HEK293 (cell line): ENCODE measurements at regions not wholly inside any gene's neighbourhood (a gene's known extent, or its start where the extent isn't known, plus 50 kb on each side); places are given as distances from the start of the nearest gene placed in this dataset.

Experiments
- CTCF ChIA-PET: fragments of 350-600 bp; formaldehyde crosslinking; extraction: SDS; loops from one replicate; lab custom pipeline; 2021; ENCODE audit warnings: antibody characterized with exemption; lab: Yijun Ruan, JAX
- POLR2A ChIA-PET: fragments of 300-600 bp; formaldehyde crosslinking; extraction: SDS; loops from one replicate; lab custom pipeline; 2020; ENCODE audit warnings: antibody characterized with exemption, inconsistent platforms; lab: Yijun Ruan, JAX
- H3K27ac ChIP-seq: fragments of 200-500 bp; sonication (Bioruptor generic); 2 replicates; pipeline ENCODE4 v1.5.1; 2014; ENCODE audit warnings: low read depth, low read length, control low read depth, inconsistent platforms; ENCODE audit errors: extremely low read depth
- H3K36me3 ChIP-seq, 2 experiments: fragments of 200-500 bp in 1 of 2; sonication (Bioruptor generic) in 1 of 2; 1 replicate in 1 of 2; 2 replicates in 1 of 2; pipeline ENCODE4 v1.5.1; 2014 to 2017; ENCODE audit warnings: inconsistent platforms in 2 of 2, low read length in 2 of 2; ENCODE audit not compliant: control insufficient read depth in 2 of 2, insufficient read depth in 1 of 2
- H3K4me1 ChIP-seq: fragments of 200-500 bp; sonication (Bioruptor generic); 2 replicates; pipeline ENCODE4 v1.5.1; 2014; ENCODE audit warnings: mild to moderate bottlenecking, low read length, inconsistent platforms; ENCODE audit not compliant: control insufficient read depth, insufficient read depth
- H3K4me3 ChIP-seq: 2 replicates; pipeline ENCODE4 v1.5.1; 2011; ENCODE audit warnings: low read depth, mild to moderate bottlenecking, control low read depth, low read length, moderate library complexity
- H3K9me3 ChIP-seq: fragments of 200-500 bp; sonication (Bioruptor generic); 2 replicates; pipeline ENCODE4 v1.5.1; 2014; ENCODE audit warnings: low read depth, low read length, inconsistent platforms; ENCODE audit not compliant: control insufficient read depth, insufficient read depth
- CTCF ChIP-seq: fragments of 450-650 bp; formaldehyde crosslinking; IDR thresholded peaks from 2 replicates; pipeline ENCODE4 v1.5.1; 2016; ENCODE audit warnings: missing biosample characterization, missing genetic modification characterization
- GLI4 ChIP-seq: fragments of 450-650 bp; formaldehyde crosslinking; IDR thresholded peaks from 2 replicates; pipeline ENCODE4 v1.5.1; 2016; ENCODE audit warnings: missing biosample characterization, missing genetic modification characterization
- MYNN ChIP-seq: fragments of 450-650 bp; formaldehyde crosslinking; IDR thresholded peaks from 2 replicates; pipeline ENCODE4 v1.5.1; 2016; ENCODE audit warnings: missing biosample characterization, missing genetic modification characterization, borderline replicate concordance
- PATZ1 ChIP-seq: fragments of 450-650 bp; formaldehyde crosslinking; IDR thresholded peaks from 2 replicates; pipeline ENCODE4 v1.5.1; 2016; ENCODE audit warnings: missing biosample characterization, missing genetic modification characterization
- SCRT1 ChIP-seq: fragments of 450-650 bp; formaldehyde crosslinking; IDR thresholded peaks from 2 replicates; pipeline ENCODE4 v1.5.1; 2016; ENCODE audit warnings: missing biosample characterization, missing genetic modification characterization, borderline replicate concordance
- SP3 ChIP-seq: fragments of 450-650 bp; formaldehyde crosslinking; IDR thresholded peaks from 2 replicates; pipeline ENCODE4 v1.5.1; 2016; ENCODE audit warnings: missing biosample characterization, missing genetic modification characterization
- ZBTB10 ChIP-seq: fragments of 450-650 bp; formaldehyde crosslinking; IDR thresholded peaks from 2 replicates; pipeline ENCODE4 v1.5.1; 2016; ENCODE audit warnings: missing biosample characterization, missing genetic modification characterization
- ZBTB8A ChIP-seq: fragments of 450-650 bp; formaldehyde crosslinking; IDR thresholded peaks from 2 replicates; pipeline ENCODE4 v1.5.1; 2016; ENCODE audit warnings: missing biosample characterization, missing genetic modification characterization
- ZNF112 ChIP-seq: fragments of 450-650 bp; formaldehyde crosslinking; IDR thresholded peaks from 2 replicates; pipeline ENCODE4 v1.5.0; 2017; ENCODE audit warnings: missing biosample characterization, missing genetic modification characterization
- ZNF133 ChIP-seq: fragments of 450-650 bp; formaldehyde crosslinking; IDR thresholded peaks from 2 replicates; pipeline ENCODE4 v1.5.1; 2016; ENCODE audit warnings: missing biosample characterization, missing genetic modification characterization
- ZNF138 ChIP-seq: fragments of 450-650 bp; formaldehyde crosslinking; IDR thresholded peaks from 2 replicates; pipeline ENCODE4 v1.5.1; 2016; ENCODE audit warnings: missing biosample characterization, missing genetic modification characterization, borderline replicate concordance
- ZNF175 ChIP-seq: fragments of 450-650 bp; formaldehyde crosslinking; IDR thresholded peaks from 2 replicates; pipeline ENCODE4 v1.5.1; 2016; ENCODE audit warnings: missing biosample characterization, missing genetic modification characterization
- ZNF19 ChIP-seq: fragments of 450-650 bp; formaldehyde crosslinking; IDR thresholded peaks from 2 replicates; pipeline ENCODE4; 2016; ENCODE audit warnings: missing biosample characterization, missing genetic modification characterization, low read depth
- ZNF324 ChIP-seq: fragments of 450-650 bp; formaldehyde crosslinking; IDR thresholded peaks from 2 replicates; pipeline ENCODE4 v1.5.1; 2016; ENCODE audit warnings: missing biosample characterization, missing genetic modification characterization
- ZNF449 ChIP-seq: fragments of 450-650 bp; formaldehyde crosslinking; IDR thresholded peaks from 2 replicates; pipeline ENCODE4 v1.5.1; 2017; ENCODE audit warnings: missing biosample characterization, mild to moderate bottlenecking, missing genetic modification characterization, moderate library complexity
- ZNF501 ChIP-seq: fragments of 450-650 bp; formaldehyde crosslinking; IDR thresholded peaks from 2 replicates; pipeline ENCODE4 v1.5.1; 2016; ENCODE audit warnings: missing biosample characterization, missing genetic modification characterization
- ZNF623 ChIP-seq: fragments of 450-650 bp; formaldehyde crosslinking; IDR thresholded peaks from 2 replicates; pipeline ENCODE4 v1.5.1; 2016; ENCODE audit warnings: missing biosample characterization, missing genetic modification characterization
- ZNF660 ChIP-seq: fragments of 450-650 bp; IDR thresholded peaks from 2 replicates; pipeline ENCODE4 v1.5.1; 2018; ENCODE audit warnings: missing biosample characterization, mild to moderate bottlenecking, missing genetic modification characterization
- ZNF776 ChIP-seq: fragments of 450-650 bp; formaldehyde crosslinking; IDR thresholded peaks from 2 replicates; pipeline ENCODE4 v1.5.0; 2017; ENCODE audit warnings: missing biosample characterization, missing genetic modification characterization, borderline replicate concordance
- ZNF777 ChIP-seq: fragments of 450-650 bp; formaldehyde crosslinking; IDR thresholded peaks from 2 replicates; pipeline ENCODE4 v1.5.1; 2017; ENCODE audit warnings: missing biosample characterization, missing genetic modification characterization, borderline replicate concordance
- TF ChIP-seq, protein P1 (sequence below): fragments of 450-650 bp; formaldehyde crosslinking; IDR thresholded peaks from 2 replicates; pipeline ENCODE4 v1.5.1; 2016; ENCODE audit warnings: missing biosample characterization, missing genetic modification characterization
- TF ChIP-seq, protein P2 (sequence below): fragments of 450-650 bp; formaldehyde crosslinking; IDR thresholded peaks from 2 replicates; pipeline ENCODE4 v1.5.1; 2016; ENCODE audit warnings: missing biosample characterization, missing genetic modification characterization

- Histone ChIP-seq H3K36me3 (no peaks in the 10 kb centered on the region), H3K27ac (no peak overlapping the region), H3K4me1 (no peaks in the 10 kb centered on the region), H3K9me3 (no peaks in the 10 kb centered on the region), H3K4me3 (no peak overlapping the region)
- ChIA-PET CTCF (no interaction called here), POLR2A (no interaction called here)
- TF ChIP-seq MYNN (tag by site-specific recombination) (no peak), ZNF112 (tag by site-specific recombination) (no peak), SCRT1 (tag by site-specific recombination) (no peak), ZNF175 (tag by site-specific recombination) (no peak), ZBTB8A (no peak), ZNF138 (tag by site-specific recombination) (no peak), ZNF324 (no peak), ZNF623 (tag by site-specific recombination) (no peak), ZNF660 (tag by site-specific recombination) (no peak), ZNF449 (tag by site-specific recombination) (no peak)
- TF ChIP-seq, protein P1, sequence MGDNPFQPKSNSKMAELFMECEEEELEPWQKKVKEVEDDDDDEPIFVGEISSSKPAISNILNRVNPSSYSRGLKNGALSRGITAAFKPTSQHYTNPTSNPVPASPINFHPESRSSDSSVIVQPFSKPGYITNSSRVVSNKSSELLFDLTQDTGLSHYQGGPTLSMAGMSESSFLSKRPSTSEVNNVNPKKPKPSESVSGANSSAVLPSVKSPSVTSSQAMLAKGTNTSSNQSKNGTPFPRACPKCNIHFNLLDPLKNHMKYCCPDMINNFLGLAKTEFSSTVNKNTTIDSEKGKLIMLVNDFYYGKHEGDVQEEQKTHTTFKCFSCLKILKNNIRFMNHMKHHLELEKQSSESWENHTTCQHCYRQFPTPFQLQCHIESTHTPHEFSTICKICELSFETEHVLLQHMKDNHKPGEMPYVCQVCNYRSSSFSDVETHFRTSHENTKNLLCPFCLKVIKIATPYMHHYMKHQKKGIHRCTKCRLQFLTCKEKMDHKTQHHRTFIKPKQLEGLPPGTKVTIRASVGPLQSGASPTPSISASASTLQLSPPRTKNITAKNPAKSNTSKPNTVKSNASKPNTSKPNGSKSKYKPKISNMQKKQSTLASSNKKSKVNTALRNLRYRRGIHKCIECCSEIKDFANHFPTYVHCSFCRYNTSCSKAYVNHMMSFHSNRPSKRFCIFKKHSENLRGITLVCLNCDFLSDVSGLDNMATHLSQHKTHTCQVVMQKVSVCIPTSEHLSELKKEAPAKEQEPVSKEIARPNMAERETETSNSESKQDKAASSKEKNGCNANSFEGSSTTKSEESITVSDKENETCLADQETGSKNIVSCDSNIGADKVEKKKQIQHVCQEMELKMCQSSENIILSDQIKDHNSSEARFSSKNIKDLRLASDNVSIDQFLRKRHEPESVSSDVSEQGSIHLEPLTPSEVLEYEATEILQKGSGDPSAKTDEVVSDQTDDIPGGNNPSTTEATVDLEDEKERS (tag by site-specific recombination), result no peak
Observed at GRCh38 chr13:84684048-84684662, 801.9 kb upstream of the SLITRK1 start.

DNA sequence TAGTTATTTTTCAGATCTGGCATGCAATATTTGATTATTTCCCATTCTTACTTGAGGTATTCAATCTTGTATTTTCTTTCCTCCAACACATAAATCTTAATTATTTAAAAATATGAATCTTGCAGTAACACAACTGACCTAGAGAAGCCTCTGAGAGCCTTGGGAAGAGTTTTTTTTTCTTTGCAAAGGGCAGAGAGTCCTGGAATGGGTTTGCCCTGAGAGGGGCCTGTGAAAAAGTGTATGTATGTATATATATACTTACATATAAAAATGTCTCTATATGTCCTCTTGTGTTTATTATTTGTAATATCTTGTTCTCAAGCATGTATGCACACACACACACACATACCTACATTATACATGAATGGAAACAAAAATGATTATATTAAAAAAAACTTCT is 801.2 kb upstream of the SLITRK1 start:
- Histone ChIP-seq H3K4me1 (no peaks in the 10 kb centered on the region), H3K27ac (no peak overlapping the region), H3K36me3 (no peaks in the 10 kb centered on the region), H3K9me3 (no peaks in the 10 kb centered on the region), H3K4me3 (no peak overlapping the region)
- POLR2A ChIA-PET, result no interaction called here
- CTCF ChIA-PET, result no interaction called here
- TF ChIP-seq ZNF19 (tag by site-specific recombination), result no peak
- TF ChIP-seq, protein P2, sequence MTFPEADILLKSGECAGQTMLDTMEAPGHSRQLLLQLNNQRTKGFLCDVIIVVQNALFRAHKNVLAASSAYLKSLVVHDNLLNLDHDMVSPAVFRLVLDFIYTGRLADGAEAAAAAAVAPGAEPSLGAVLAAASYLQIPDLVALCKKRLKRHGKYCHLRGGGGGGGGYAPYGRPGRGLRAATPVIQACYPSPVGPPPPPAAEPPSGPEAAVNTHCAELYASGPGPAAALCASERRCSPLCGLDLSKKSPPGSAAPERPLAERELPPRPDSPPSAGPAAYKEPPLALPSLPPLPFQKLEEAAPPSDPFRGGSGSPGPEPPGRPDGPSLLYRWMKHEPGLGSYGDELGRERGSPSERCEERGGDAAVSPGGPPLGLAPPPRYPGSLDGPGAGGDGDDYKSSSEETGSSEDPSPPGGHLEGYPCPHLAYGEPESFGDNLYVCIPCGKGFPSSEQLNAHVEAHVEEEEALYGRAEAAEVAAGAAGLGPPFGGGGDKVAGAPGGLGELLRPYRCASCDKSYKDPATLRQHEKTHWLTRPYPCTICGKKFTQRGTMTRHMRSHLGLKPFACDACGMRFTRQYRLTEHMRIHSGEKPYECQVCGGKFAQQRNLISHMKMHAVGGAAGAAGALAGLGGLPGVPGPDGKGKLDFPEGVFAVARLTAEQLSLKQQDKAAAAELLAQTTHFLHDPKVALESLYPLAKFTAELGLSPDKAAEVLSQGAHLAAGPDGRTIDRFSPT (tag by site-specific recombination), result no peak
- no peak for TF ChIP-seq ZNF777 (tag by site-specific recombination)
- TF ChIP-seq ZNF501 (tag by site-specific recombination), result no peak
- no peak for TF ChIP-seq ZNF133 (tag by site-specific recombination)
- no peak for TF ChIP-seq CTCF
- no peak for TF ChIP-seq SP3
- TF ChIP-seq ZBTB10, result no peak
- no peak for TF ChIP-seq ZNF138 (tag by site-specific recombination)
- TF ChIP-seq PATZ1 (tag by site-specific recombination), result no peak
- no peak for TF ChIP-seq GLI4
- no peak for TF ChIP-seq ZNF776 (tag by site-specific recombination)
